BJ (cell line): ENCODE measurements at regions not wholly inside any gene's neighbourhood (a gene's known extent, or its start where the extent isn't known, plus 50 kb on each side); places are given as distances from the start of the nearest gene placed in this dataset.

Experiments
- CTCF ChIA-PET: fragments of 350-600 bp; formaldehyde crosslinking; extraction: SDS; loops from one replicate; lab custom pipeline; 2021; ENCODE audit warnings: antibody characterized with exemption, inconsistent platforms; lab: Yijun Ruan, JAX
- POLR2A ChIA-PET: fragments of 300-600 bp; sonication (Branson Sonifier 250); formaldehyde crosslinking; extraction: SDS; loops from one replicate; lab custom pipeline; 2021; ENCODE audit warnings: antibody characterized with exemption; lab: Charles Lee
- DNase-seq: peaks from one replicate; pipeline ENCODE4 v3.0.0-alpha.2; 2011; ENCODE audit warnings: low read depth
- H3K27me3 ChIP-seq: 2 replicates; pipeline ENCODE4 v1.6.0; 2011; ENCODE audit warnings: low read length; ENCODE audit not compliant: control insufficient read depth, insufficient read depth
- H3K36me3 ChIP-seq: 2 replicates; pipeline ENCODE4 v1.5.1; 2011; ENCODE audit warnings: low read length; ENCODE audit not compliant: control insufficient read depth, insufficient read depth
- H3K4me3 ChIP-seq: 2 replicates; pipeline ENCODE4 v1.5.1; 2011; ENCODE audit warnings: low read depth, mild to moderate bottlenecking, control low read depth, low read length
- CTCF ChIP-seq: IDR thresholded peaks from 2 replicates; pipeline ENCODE4 v1.5.1; 2011; ENCODE audit warnings: low read depth, mild to moderate bottlenecking, control low read depth, inconsistent platforms, low read length, moderate library complexity; ENCODE audit not compliant: insufficient read depth

GRCh38 chr14:65948302-65948701, 535.8 kb downstream of the FUT8 start:
- POLR2A ChIA-PET, result no interaction called here
- CTCF ChIA-PET, result interaction anchor here (1.4 to 3.8 kb wide), 4 partner anchors 8 to 785 kb away, joined by 3 to 33 read pairs (median 5); no protein-coding TSS in a partner anchor
- no peak for DNase-seq
- H3K27me3 ChIP-seq, result no peaks in the 10 kb centered on the region
- H3K36me3 ChIP-seq, result no peaks in the 10 kb centered on the region
- H3K4me3 ChIP-seq, result no peak overlapping the region
- TF ChIP-seq CTCF, result no peak

- ChIA-PET POLR2A (no interaction called here), CTCF (interaction anchor here (1.4 to 3.8 kb wide), 4 partner anchors 10 to 786 kb away, joined by 3 to 33 read pairs (median 5); no protein-coding TSS in a partner anchor)
- H3K36me3 ChIP-seq, result no peaks in the 10 kb centered on the region
- no peak overlapping the region for H3K4me3 ChIP-seq
- no peak for DNase-seq
- no peaks in the 10 kb centered on the region for H3K27me3 ChIP-seq
- TF ChIP-seq CTCF, result no peak
Measured at GRCh38 chr14:65949711-65950516, 536.3 kb upstream of the CCDC196 start.

GRCh38 chr14:65954942-65955341, 531.2 kb upstream of the CCDC196 start:
- ChIA-PET POLR2A (no interaction called here), CTCF (interaction anchor here (1.8 to 7.5 kb wide), 2 partner anchors 540 to 791 kb away, joined by 7 to 65 read pairs; partner anchors contain the start of gene FUT8)
- H3K36me3 ChIP-seq, result no peaks in the 10 kb centered on the region
- DNase-seq, result no peak
- no peak for TF ChIP-seq CTCF
- no peaks in the 10 kb centered on the region for H3K27me3 ChIP-seq
- no peak overlapping the region for H3K4me3 ChIP-seq

DNA sequence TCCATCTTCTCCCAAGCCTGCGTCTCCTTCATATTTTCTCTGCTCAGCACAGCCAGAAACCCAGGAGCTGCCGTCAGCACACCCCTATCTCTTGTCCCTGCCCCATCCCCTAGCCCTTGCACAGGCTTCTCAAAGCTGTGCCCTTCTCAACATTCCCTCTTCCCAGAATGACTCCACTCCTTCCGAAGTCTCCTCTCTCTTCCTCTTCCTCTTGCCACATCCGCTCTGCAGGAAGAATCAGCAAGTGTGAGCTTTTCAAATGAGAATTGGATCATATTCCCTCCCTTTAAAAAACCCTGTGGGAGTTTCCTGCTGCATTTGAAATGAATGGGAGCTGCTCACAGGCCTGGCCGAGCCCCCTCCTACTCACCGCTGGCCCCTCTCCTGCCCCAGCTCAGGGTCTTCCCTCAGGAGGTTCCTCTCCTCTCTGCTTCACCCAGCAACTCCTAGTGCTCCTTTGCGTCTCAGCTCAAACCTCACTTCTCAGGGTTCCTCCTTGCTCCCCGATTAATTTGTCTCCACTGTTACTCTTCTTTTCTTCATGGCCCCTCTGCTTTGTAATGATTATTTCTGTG, 528.5 kb upstream of the CCDC196 start:
- TF ChIP-seq CTCF, result no peak
- no peaks in the 10 kb centered on the region for H3K27me3 ChIP-seq
- H3K36me3 ChIP-seq, result no peaks in the 10 kb centered on the region
- no peak for DNase-seq
- no peak overlapping the region for H3K4me3 ChIP-seq
- CTCF ChIA-PET, result interaction anchor here (0.7 to 7.5 kb wide), 6 partner anchors 8 to 794 kb away, joined by 3 to 65 read pairs (median 8); partner anchors contain the start of gene FUT8
- POLR2A ChIA-PET, result no interaction called here

- DNase-seq, result no peak
- Histone ChIP-seq H3K27me3 (no peaks in the 10 kb centered on the region), H3K36me3 (no peaks in the 10 kb centered on the region), H3K4me3 (no peak overlapping the region)
- CTCF ChIA-PET, result interaction anchor here (0.6 to 7.5 kb wide), 21 partner anchors 9 to 799 kb away, joined by 3 to 65 read pairs (median 4); partner anchors contain the start of gene FUT8
- peak; percentile 36 for TF ChIP-seq CTCF
- POLR2A ChIA-PET, result no interaction called here
Measured at GRCh38 chr14:65958664-65959562, 527.3 kb upstream of the CCDC196 start.
